GM20000 (cell line): ENCODE measurements at regions not wholly inside any gene's neighbourhood (a gene's known extent, or its start where the extent isn't known, plus 50 kb on each side); places are given as distances from the start of the nearest gene placed in this dataset.

Experiments
- DNase-seq: peaks from one replicate; pipeline ENCODE4 v3.0.0; 2012; ENCODE audit warnings: low spot score
- CTCF ChIP-seq: IDR thresholded peaks from 2 replicates; pipeline ENCODE4 v1.5.1; 2012; ENCODE audit warnings: mild to moderate bottlenecking, control low read depth; ENCODE audit errors: extremely low read depth, missing control alignments

GRCh38 chr1:208393826-208394225 is 149.6 kb upstream of the PLXNA2 start:
- no peak for DNase-seq
- TF ChIP-seq CTCF: no peak

- DNase-seq: no peak
- no peak for TF ChIP-seq CTCF
These were observed 153.1 kb upstream of the PLXNA2 start for GRCh38 chr1:208397286-208397685.

- DNase-seq: no peak
These were observed 160.8 kb upstream of the PLXNA2 start for GRCh38 chr1:208405014-208405413.

GRCh38 chr1:208409176-208409575 is 165.0 kb upstream of the PLXNA2 start:
- DNase-seq: no peak
- TF ChIP-seq CTCF: no peak

More at GRCh38 chr1:208405014-208405413, 160.8 kb upstream of the PLXNA2 start:
- no peak for TF ChIP-seq CTCF

GRCh38 chr1:208410409-208410808 is 166.2 kb upstream of the PLXNA2 start:
- no peak for DNase-seq
- TF ChIP-seq CTCF: no peak

- no peak for TF ChIP-seq CTCF
- no peak for DNase-seq
These were observed 168.8 kb upstream of the PLXNA2 start for GRCh38 chr1:208413006-208413405.

- DNase-seq: peak; percentile 7
- no peak for TF ChIP-seq CTCF
These were observed 174.5 kb upstream of the PLXNA2 start for GRCh38 chr1:208418667-208419066.
